Trophoblast cell (in vitro differentiated cells and primary cell): ENCODE measurements at regions not wholly inside any gene's neighbourhood (a gene's known extent, or its start where the extent isn't known, plus 50 kb on each side); places are given as distances from the start of the nearest gene placed in this dataset.
"Not testable (repeated sequence)": the region's sequence is repeated elsewhere in the genome, so short reads cannot be mapped to it uniquely, and the experiment has no call there.

Source experiments
- DNase-seq, 2 donors: peaks; one replicate each; pipeline ENCODE4 v3.0.0-alpha.2; 2016
- H2AFZ ChIP-seq: 2 replicates; pipeline ENCODE4 v1.6.1; 2013; ENCODE audit warnings: low read length, moderate library complexity, mild to moderate bottlenecking; ENCODE audit not compliant: insufficient read depth, poor library complexity
- H2AK5ac ChIP-seq: 2 replicates; pipeline ENCODE4 v1.6.1; 2013; ENCODE audit warnings: mild to moderate bottlenecking, low read length
- H2BK120ac ChIP-seq: 2 replicates; pipeline ENCODE4 v1.6.1; 2013; ENCODE audit warnings: low read length, mild to moderate bottlenecking, moderate library complexity; ENCODE audit not compliant: insufficient read depth, poor library complexity
- H2BK12ac ChIP-seq: 2 replicates; pipeline ENCODE4 v1.6.1; 2013; ENCODE audit warnings: mild to moderate bottlenecking, low read length, moderate library complexity
- H2BK5ac ChIP-seq: 2 replicates; pipeline ENCODE4 v1.6.1; 2013; ENCODE audit warnings: low read length, low read depth, moderate library complexity, mild to moderate bottlenecking; ENCODE audit not compliant: poor library complexity
- H3K14ac ChIP-seq: 2 replicates; pipeline ENCODE4 v1.6.1; 2013; ENCODE audit warnings: mild to moderate bottlenecking, low read length
- H3K18ac ChIP-seq: 2 replicates; pipeline ENCODE4 v1.6.1; 2013; ENCODE audit warnings: mild to moderate bottlenecking, low read length
- H3K23ac ChIP-seq: 2 replicates; pipeline ENCODE4 v1.6.1; 2013; ENCODE audit warnings: low read length
- H3K27ac ChIP-seq: 2 replicates; pipeline ENCODE4 v1.5.1; 2013; ENCODE audit warnings: low read depth, mild to moderate bottlenecking, inconsistent platforms, low read length, moderate library complexity
- H3K27me3 ChIP-seq: 2 replicates; pipeline ENCODE4 v1.6.1; 2013; ENCODE audit warnings: inconsistent platforms, mild to moderate bottlenecking, low read length, moderate library complexity; ENCODE audit not compliant: insufficient read depth
- H3K36me3 ChIP-seq, 2 experiments: 1 replicate in 1 of 2; 2 replicates in 1 of 2; pipeline ENCODE4 v1.6.1; 2013; ENCODE audit warnings: low read length in 2 of 2, mild to moderate bottlenecking in 2 of 2, moderate library complexity in 1 of 2; ENCODE audit not compliant: insufficient read depth in 2 of 2, control insufficient read depth in 1 of 2
- H3K4ac ChIP-seq: 2 replicates; pipeline ENCODE4 v1.6.1; 2013; ENCODE audit warnings: low read depth, mild to moderate bottlenecking, low read length, moderate library complexity
- H3K4me1 ChIP-seq, 2 experiments: 1 replicate in 1 of 2; 2 replicates in 1 of 2; pipeline ENCODE4 v1.6.1; 2013; ENCODE audit warnings: low read length in 2 of 2, mild to moderate bottlenecking in 2 of 2, moderate library complexity in 1 of 2; ENCODE audit not compliant: insufficient read depth in 2 of 2, control insufficient read depth in 1 of 2
- H3K4me2 ChIP-seq: 2 replicates; pipeline ENCODE4 v1.6.1; 2013; ENCODE audit warnings: inconsistent platforms, mild to moderate bottlenecking, low read length, moderate library complexity
- H3K4me3 ChIP-seq: 2 replicates; pipeline ENCODE4 v1.5.1; 2013; ENCODE audit warnings: mild to moderate bottlenecking, low read depth, low read length, inconsistent platforms
- H3K79me1 ChIP-seq: one replicate; pipeline ENCODE4 v1.6.1; 2013; ENCODE audit warnings: low read length
- H3K79me2 ChIP-seq: 2 replicates; pipeline ENCODE4 v1.6.1; 2013; ENCODE audit warnings: low read length, mild to moderate bottlenecking; ENCODE audit not compliant: control insufficient read depth, insufficient read depth, poor library complexity
- H3K9ac ChIP-seq: 2 replicates; pipeline ENCODE4 v1.6.1; 2013; ENCODE audit warnings: mild to moderate bottlenecking, low read length
- H3K9me3 ChIP-seq: 2 replicates; pipeline ENCODE4 v1.6.1; 2013; ENCODE audit warnings: low read depth, mild to moderate bottlenecking, control low read depth, inconsistent platforms, low read length; ENCODE audit not compliant: insufficient read depth
- H4K12ac ChIP-seq: 2 replicates; pipeline ENCODE4 v1.6.1; 2013; ENCODE audit warnings: low read depth, mild to moderate bottlenecking, low read length, moderate library complexity
- H4K8ac ChIP-seq: 2 replicates; pipeline ENCODE4 v1.6.1; 2013; ENCODE audit warnings: low read depth, mild to moderate bottlenecking, low read length, moderate library complexity
- H4K91ac ChIP-seq: one replicate; pipeline ENCODE4 v1.6.1; 2013; ENCODE audit warnings: low read depth, mild to moderate bottlenecking, low read length, moderate library complexity
- WGBS: extraction: QIAGEN DNeasy Blood & Tissue Kit; methylation state at CpG from one replicate; pipeline ENCODE4 v1.1.7; 2013; ENCODE audit warnings: missing lambda C conversion rate; ENCODE audit not compliant: insufficient read length, insufficient coverage; ENCODE audit errors: extremely low coverage; 5-methylcytosine and 5-hydroxymethylcytosine counted together

- Histone ChIP-seq H3K79me2 (no peaks in the 10 kb centered on the region), H3K9ac (no peak overlapping the region), H2BK12ac (no peak overlapping the region), H3K4ac (no peak overlapping the region), H3K27ac (no peak overlapping the region), H3K14ac (no peak overlapping the region), H2AFZ (no peak overlapping the region), H2BK5ac (no peak overlapping the region), H3K36me3 (no peaks in the 10 kb centered on the region), H3K27me3 (no peaks in the 10 kb centered on the region), H4K91ac (no peak overlapping the region), H4K8ac (no peak overlapping the region), H3K23ac (no peak overlapping the region), H3K4me1 (no peaks in the 10 kb centered on the region), H2AK5ac (no peak overlapping the region), H2BK120ac (no peak overlapping the region), H3K18ac (no peak overlapping the region), H3K9me3 (peaks cover 2% of the 10 kb centered on the region), H3K4me2 (no peak overlapping the region), H4K12ac (no peak overlapping the region), H3K4me3 (no peak overlapping the region), H3K79me1 (no peaks in the 10 kb centered on the region)
- DNase-seq, result no peak
- no CpG with 5 or more reads among the region's 1 CpG for WGBS
Observed at GRCh38 chr14:86779416-86779815, 1213.6 kb downstream of the GALC start.

- Histone ChIP-seq H4K8ac (no peak overlapping the region), H2BK5ac (no peak overlapping the region), H2AFZ (no peak overlapping the region), H3K9ac (no peak overlapping the region), H3K18ac (no peak overlapping the region), H4K91ac (no peak overlapping the region), H2BK120ac (no peak overlapping the region), H2BK12ac (no peak overlapping the region), H3K14ac (no peak overlapping the region), H3K9me3 (peaks cover 2% of the 10 kb centered on the region), H3K4ac (no peak overlapping the region), H3K79me1 (no peaks in the 10 kb centered on the region), H3K4me3 (no peak overlapping the region), H3K27ac (no peak overlapping the region), H4K12ac (no peak overlapping the region), H3K27me3 (no peaks in the 10 kb centered on the region), H3K36me3 (no peaks in the 10 kb centered on the region), H3K23ac (no peak overlapping the region), H3K79me2 (no peaks in the 10 kb centered on the region), H2AK5ac (no peak overlapping the region), H3K4me1 (no peaks in the 10 kb centered on the region), H3K4me2 (no peak overlapping the region)
- DNase-seq, result no peak
- no CpG with 5 or more reads among the region's 2 CpGs for WGBS
Observed at GRCh38 chr14:86777963-86778602, 1214.9 kb downstream of the GALC start.

- not testable (repeated sequence) for H2AK5ac ChIP-seq, DNase-seq
Observed at GRCh38 chr14:86775896-86776295, 1217.1 kb downstream of the GALC start.

GRCh38 chr14:86774916-86775315 lies 1218.1 kb downstream of the GALC start:
- H3K4me1 ChIP-seq, result no peaks in the 10 kb centered on the region
- no peak overlapping the region for H4K91ac ChIP-seq
- no peaks in the 10 kb centered on the region for H3K36me3 ChIP-seq
- H2BK120ac ChIP-seq, result no peak overlapping the region
- H3K27me3 ChIP-seq, result no peaks in the 10 kb centered on the region
- H3K9ac ChIP-seq, result no peak overlapping the region
- no peak for DNase-seq
- no peaks in the 10 kb centered on the region for H3K79me1 ChIP-seq
- no CpG with 5 or more reads among the region's 2 CpGs for WGBS
- no peaks in the 10 kb centered on the region for H3K79me2 ChIP-seq
- no peak overlapping the region for H2BK5ac ChIP-seq
- no peak overlapping the region for H4K8ac ChIP-seq
- H3K18ac ChIP-seq, result no peak overlapping the region
- no peak overlapping the region for H2BK12ac ChIP-seq
- H3K4ac ChIP-seq, result no peak overlapping the region
- peaks cover 2% of the 10 kb centered on the region for H3K9me3 ChIP-seq
- H2AFZ ChIP-seq, result no peak overlapping the region
- H3K23ac ChIP-seq, result no peak overlapping the region
- H3K4me2 ChIP-seq, result no peak overlapping the region
- H3K14ac ChIP-seq, result no peak overlapping the region
- no peak overlapping the region for H3K4me3 ChIP-seq
- no peak overlapping the region for H4K12ac ChIP-seq
- no peak overlapping the region for H3K27ac ChIP-seq
- no peak overlapping the region for H2AK5ac ChIP-seq

More at GRCh38 chr14:86775896-86776295, 1217.1 kb downstream of the GALC start:
- not testable (repeated sequence) for H3K9me3 ChIP-seq, H2AFZ ChIP-seq, H3K36me3 ChIP-seq, H4K8ac ChIP-seq, H3K18ac ChIP-seq, H2BK5ac ChIP-seq, H3K4me2 ChIP-seq, H3K14ac ChIP-seq, H2BK120ac ChIP-seq, H3K79me2 ChIP-seq, H3K9ac ChIP-seq, H3K27ac ChIP-seq, H3K4me1 ChIP-seq, H3K79me1 ChIP-seq, H3K27me3 ChIP-seq, H4K91ac ChIP-seq, H3K4ac ChIP-seq, H3K23ac ChIP-seq, H3K4me3 ChIP-seq, H2BK12ac ChIP-seq, H4K12ac ChIP-seq
- WGBS, result no CpG with 5 or more reads among the region's 3 CpGs
